Panc1 (cell line): ENCODE measurements at regions not wholly inside any gene's neighbourhood (a gene's known extent, or its start where the extent isn't known, plus 50 kb on each side); places are given as distances from the start of the nearest gene placed in this dataset.

Experiments used
- ATAC-seq: fragments of 200-7000 bp; cut with Tn5 transposase; 2 replicates; pipeline ENCODE4 v1.9.1; 2020; ENCODE audit warnings: mild to moderate bottlenecking, moderate library complexity
- BruUV-seq: library from RNA; stranded (reverse); fragments of 400-500 nt; replicated peaks from 2 replicates; lab custom pipeline; 2021; lab: Mats Ljungman, UMichigan
- CTCF ChIA-PET: fragments of 300-600 bp; sonication (Branson Sonifier 250); formaldehyde crosslinking; loops from one replicate; lab custom pipeline; 2022; ENCODE audit warnings: antibody characterized with exemption; lab: Charles Lee
- POLR2A ChIA-PET: fragments of 300-600 bp; sonication (Branson Sonifier 250); formaldehyde crosslinking; loops from one replicate; lab custom pipeline; 2022; ENCODE audit warnings: antibody characterized with exemption; lab: Charles Lee
- DNase-seq: peaks from one replicate; pipeline ENCODE4 v3.0.0-alpha.2; 2010; ENCODE audit warnings: low read depth, low spot score
- H3K27ac ChIP-seq: 2 replicates; pipeline ENCODE4 v1.5.1; 2011; ENCODE audit warnings: mild to moderate bottlenecking, low read length, inconsistent platforms
- H3K27me3 ChIP-seq: fragments of 200-500 bp; sonication (Bioruptor generic); 2 replicates; pipeline ENCODE4 v1.6.0; 2014; ENCODE audit warnings: low read length, inconsistent platforms; ENCODE audit not compliant: control insufficient read depth, insufficient read depth
- H3K36me3 ChIP-seq: fragments of 200-500 bp; sonication (Bioruptor generic); 2 replicates; pipeline ENCODE4 v1.5.1; 2014; ENCODE audit warnings: inconsistent platforms, mild to moderate bottlenecking, low read length, moderate library complexity; ENCODE audit not compliant: control insufficient read depth, insufficient read depth
- H3K4me1 ChIP-seq: 2 replicates; pipeline ENCODE4 v1.5.1; 2011; ENCODE audit warnings: inconsistent platforms, mild to moderate bottlenecking, low read length, moderate library complexity; ENCODE audit not compliant: control insufficient read depth, insufficient read depth
- H3K4me3 ChIP-seq, 2 experiments: 2 replicates each; pipeline ENCODE4 v1.5.1; 2011 to 2012; ENCODE audit warnings: low read depth in 2 of 2, low read length in 2 of 2, mild to moderate bottlenecking in 2 of 2, inconsistent platforms in 1 of 2, moderate library complexity in 1 of 2
- H3K9me3 ChIP-seq: fragments of 200-500 bp; sonication (Bioruptor generic); 2 replicates; pipeline ENCODE4 v1.5.1; 2014; ENCODE audit warnings: low read depth, mild to moderate bottlenecking, inconsistent platforms, low read length, moderate library complexity; ENCODE audit not compliant: control insufficient read depth, insufficient read depth
- POLR2AphosphoS5 ChIP-seq: IDR thresholded peaks from 2 replicates; pipeline ENCODE4 v1.6.1; 2012; ENCODE audit warnings: mild to moderate bottlenecking, low read depth, low read length, moderate library complexity
- REST ChIP-seq, 2 experiments: IDR thresholded peaks; 2 replicates each; pipeline ENCODE4 v1.6.1; 2011 to 2012; ENCODE audit warnings: low read depth in 2 of 2, control low read depth in 1 of 2, low read length in 1 of 2, mild to moderate bottlenecking in 1 of 2, moderate library complexity in 1 of 2; ENCODE audit not compliant: insufficient read depth in 1 of 2
- SIN3A ChIP-seq: IDR thresholded peaks from 2 replicates; pipeline ENCODE4 v1.6.1; 2012; ENCODE audit warnings: low read depth, mild to moderate bottlenecking, low read length, moderate library complexity, borderline replicate concordance; ENCODE audit not compliant: insufficient read depth
- TCF7L2 ChIP-seq: IDR thresholded peaks from 2 replicates; pipeline ENCODE4 v1.6.1; 2011; ENCODE audit warnings: mild to moderate bottlenecking, low read depth, low read length, inconsistent platforms
- in situ Hi-C: cut with HindIII; loops from 2 replicates; pipeline ENCODE4 v1.10.0; 2016; ENCODE audit warnings: low sequenced_read_pairs, low pct_unique_long_range_greater_than_20kb
- intact Hi-C: fragments of 100-400 bp; cut with micrococcal nuclease; formaldehyde crosslinking; loops from one replicate; pipeline ENCODE4 v1.10.0; 2022; ENCODE audit not compliant: unreplicated experiment
- TF ChIP-seq, protein P1 (sequence below): fragments of 450-650 bp; IDR thresholded peaks from 2 replicates; pipeline ENCODE4 v1.5.1; 2017; ENCODE audit warnings: mild to moderate bottlenecking

DNA sequence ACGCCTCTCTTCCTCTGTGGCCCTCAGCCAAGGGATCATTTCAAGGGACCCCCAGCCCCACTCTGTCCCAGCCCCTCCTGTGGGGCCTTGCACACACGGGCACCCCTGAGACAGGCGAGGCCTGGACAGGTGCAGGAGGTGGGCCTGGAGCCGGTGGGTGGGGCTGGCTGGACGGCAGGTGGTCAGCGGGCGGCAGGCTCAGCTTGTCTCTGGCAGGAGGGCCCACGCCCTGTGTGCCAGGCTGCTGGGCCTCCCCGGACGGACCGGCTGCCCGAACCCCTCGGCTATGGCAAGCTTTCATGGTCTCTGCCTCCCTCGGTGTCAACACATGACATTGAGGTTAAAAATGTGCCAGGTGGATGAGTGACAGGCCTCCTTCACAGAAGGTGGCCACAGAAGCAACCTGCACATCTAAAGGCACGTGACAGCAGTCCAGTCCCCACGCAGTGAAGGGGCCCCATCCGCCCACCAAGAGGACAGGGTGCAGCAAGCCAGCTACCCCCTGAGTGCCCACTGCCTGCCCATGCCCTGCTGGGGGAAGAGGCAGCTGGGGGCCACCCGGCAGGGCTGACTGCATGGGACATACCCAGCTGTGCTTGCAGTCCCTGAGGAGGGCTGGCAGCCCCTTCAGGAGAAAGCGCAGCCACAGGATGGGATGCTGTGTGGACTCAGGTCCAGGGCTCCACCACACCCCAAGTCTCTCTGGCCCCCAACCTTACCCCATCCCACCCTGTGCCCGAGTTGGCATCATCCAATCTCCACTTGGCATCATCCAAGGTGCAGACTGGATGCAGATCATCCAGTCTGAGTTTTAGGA lies 109.3 kb downstream of the FAM53A start:
- BruUV-seq = no TSS peak
- POLR2A ChIA-PET = no interaction called here
- DNase-seq (no peak), ATAC-seq (no peak)
- intact Hi-C loops = no loop called here
- TF ChIP-seq POLR2AphosphoS5 (no peak), TCF7L2 (no peak), REST (IDR thresholded peaks at IDR 0.05; ENCODE audit: insufficient read depth in 1 of 2, low read depth in 2 of 2, low read length in 1 of 2) (no peak), SIN3A (no peak)
- TF ChIP-seq, protein P1, sequence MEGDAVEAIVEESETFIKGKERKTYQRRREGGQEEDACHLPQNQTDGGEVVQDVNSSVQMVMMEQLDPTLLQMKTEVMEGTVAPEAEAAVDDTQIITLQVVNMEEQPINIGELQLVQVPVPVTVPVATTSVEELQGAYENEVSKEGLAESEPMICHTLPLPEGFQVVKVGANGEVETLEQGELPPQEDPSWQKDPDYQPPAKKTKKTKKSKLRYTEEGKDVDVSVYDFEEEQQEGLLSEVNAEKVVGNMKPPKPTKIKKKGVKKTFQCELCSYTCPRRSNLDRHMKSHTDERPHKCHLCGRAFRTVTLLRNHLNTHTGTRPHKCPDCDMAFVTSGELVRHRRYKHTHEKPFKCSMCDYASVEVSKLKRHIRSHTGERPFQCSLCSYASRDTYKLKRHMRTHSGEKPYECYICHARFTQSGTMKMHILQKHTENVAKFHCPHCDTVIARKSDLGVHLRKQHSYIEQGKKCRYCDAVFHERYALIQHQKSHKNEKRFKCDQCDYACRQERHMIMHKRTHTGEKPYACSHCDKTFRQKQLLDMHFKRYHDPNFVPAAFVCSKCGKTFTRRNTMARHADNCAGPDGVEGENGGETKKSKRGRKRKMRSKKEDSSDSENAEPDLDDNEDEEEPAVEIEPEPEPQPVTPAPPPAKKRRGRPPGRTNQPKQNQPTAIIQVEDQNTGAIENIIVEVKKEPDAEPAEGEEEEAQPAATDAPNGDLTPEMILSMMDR = no peak
- Histone ChIP-seq H3K27me3 (no peaks in the 10 kb centered on the region), H3K9me3 (no peaks in the 10 kb centered on the region), H3K27ac (no peak overlapping the region), H3K4me3 (no peak overlapping the region), H3K4me1 (peaks cover 4% of the 10 kb centered on the region; the same call in 1 of the 2 replicates), H3K36me3 (no peaks in the 10 kb centered on the region)
- in situ Hi-C loops = no loop called here
- CTCF ChIA-PET = no interaction called here

DNA sequence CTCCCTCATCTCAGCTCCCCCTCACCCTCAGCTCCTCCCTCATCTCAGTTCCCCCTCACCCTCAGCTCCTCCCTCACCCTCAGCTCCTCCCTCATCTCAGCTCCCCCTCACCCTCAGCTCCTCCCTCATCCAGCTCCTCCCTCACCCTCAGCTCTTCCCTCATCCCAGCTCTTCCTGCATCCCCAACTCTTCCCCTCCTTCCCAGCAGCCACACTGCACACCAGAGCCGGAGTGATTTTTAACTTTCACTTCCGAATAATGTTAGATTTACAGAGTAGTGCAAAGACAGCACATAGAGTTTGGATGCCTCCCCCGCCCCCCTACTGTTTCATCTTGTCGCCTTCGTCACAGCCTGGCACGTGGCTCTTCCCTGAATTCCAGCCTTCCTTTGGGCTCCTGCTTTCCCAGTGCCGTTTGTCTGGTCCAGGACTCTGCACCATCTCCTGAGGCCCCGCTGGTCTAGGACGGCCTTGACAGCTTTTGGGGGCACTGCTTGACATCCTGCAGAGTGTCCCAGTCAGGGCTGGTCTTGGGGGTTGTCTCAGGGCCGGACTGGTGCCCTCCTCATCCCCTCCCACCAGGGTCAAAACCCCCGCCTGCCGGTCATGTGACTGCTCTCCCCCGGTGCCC lies 110.2 kb downstream of the FAM53A start:
- no peaks in the 10 kb centered on the region for H3K36me3 ChIP-seq
- intact Hi-C loops (no loop called here), in situ Hi-C loops (no loop called here)
- DNase-seq (no peak), ATAC-seq (no peak)
- peaks cover 4% of the 10 kb centered on the region; the same call in 1 of the 2 replicates for H3K4me1 ChIP-seq
- H3K27ac ChIP-seq = no peak overlapping the region
- no TSS peak for BruUV-seq
- H3K9me3 ChIP-seq = no peaks in the 10 kb centered on the region
- no peaks in the 10 kb centered on the region for H3K27me3 ChIP-seq
- CTCF ChIA-PET = no interaction called here
- no peak for TF ChIP-seq SIN3A
- no peak for TF ChIP-seq REST (IDR thresholded peaks at IDR 0.05; ENCODE audit: insufficient read depth in 1 of 2, low read depth in 2 of 2, low read length in 1 of 2)
- TF ChIP-seq, protein P1 = no peak
- no peak for TF ChIP-seq POLR2AphosphoS5
- TF ChIP-seq TCF7L2 = no peak
- POLR2A ChIA-PET = no interaction called here
- H3K4me3 ChIP-seq = no peak overlapping the region
